Hematopoietic multipotent progenitor cell treated with erythropoietin and hydrocortisone succinate and interleukin-3 and kit ligand, for 6 days (in vitro differentiated cells): ENCODE measurements at regions not wholly inside any gene's neighbourhood (a gene's known extent, or its start where the extent isn't known, plus 50 kb on each side); places are given as distances from the start of the nearest gene placed in this dataset.
A peak's percentile ranks its signal among the peaks of the same experiment; 100 is the strongest.

ENCODE experiments used
- DNase-seq: peaks from one replicate; pipeline ENCODE4 v3.0.0-alpha.2; 2015

DNA sequence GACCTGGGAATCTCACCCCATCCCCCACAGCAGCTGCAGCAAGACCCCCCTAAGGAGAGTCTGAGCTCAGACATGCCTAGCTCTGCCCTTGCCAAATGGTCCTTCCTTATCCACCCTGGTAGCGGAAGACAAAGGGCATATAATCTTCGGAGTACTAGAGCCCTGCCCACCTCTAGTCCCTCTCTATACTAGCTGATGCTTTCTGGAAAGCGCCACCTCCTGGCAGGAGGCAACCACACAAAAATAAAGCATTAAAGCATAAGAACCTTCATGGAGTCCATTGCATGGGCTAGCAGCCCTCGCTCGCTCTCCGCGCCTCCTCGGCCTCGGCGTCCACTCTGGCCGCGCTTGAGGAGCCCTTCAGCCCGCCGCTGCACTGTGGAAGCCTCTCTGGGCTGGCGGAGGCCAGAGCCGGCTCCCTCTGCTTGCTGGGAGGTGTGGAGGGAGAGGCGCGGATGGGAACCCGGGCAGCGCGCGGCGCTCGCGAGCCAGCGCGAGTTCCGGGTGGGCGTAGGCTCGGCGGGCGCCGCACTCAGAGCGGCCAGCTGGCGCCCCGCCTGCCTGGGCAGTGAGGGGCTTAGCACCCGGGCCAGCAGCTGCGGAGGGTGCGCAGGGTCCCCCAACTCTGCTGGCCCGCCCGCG is 941.2 kb downstream of the SUCLG1 start:
- no peak for DNase-seq

DNA sequence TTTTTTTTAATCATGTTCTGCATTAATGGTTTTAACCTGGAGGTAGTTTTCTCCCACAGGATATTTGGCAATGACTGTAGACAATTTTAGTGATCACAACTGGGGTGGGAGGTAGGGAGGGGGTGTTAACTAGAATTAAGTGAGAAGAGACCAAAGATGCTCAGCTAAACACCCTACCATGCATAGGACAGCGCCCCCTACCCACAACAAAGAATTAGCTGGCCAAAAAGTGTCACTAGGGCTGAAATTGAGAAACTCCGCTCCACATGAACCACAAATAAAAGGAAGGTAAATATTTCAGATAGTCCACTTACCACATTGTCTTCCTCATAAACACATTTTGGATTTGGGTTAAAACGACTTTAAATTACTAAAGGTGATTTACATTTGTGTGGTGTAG is 942.6 kb downstream of the SUCLG1 start:
- no peak for DNase-seq

DNA sequence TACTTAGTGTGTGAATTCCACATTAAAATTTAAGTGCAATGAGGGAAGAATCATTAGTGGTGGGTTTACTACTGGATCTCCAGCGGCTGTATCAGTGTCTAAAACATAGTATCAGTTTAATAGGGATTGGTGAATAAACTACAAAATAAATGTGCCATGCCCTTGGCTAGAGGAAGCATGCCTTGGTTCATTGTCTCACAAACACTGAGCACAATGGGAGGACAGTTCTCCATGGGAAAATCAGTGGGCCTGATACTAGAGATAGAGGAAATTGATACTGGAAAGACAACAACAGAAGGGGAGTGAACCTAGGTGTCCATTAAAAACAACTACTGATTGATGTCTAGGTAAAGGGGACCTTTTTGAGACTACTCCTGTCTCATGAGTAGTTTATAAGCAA is 971.6 kb downstream of the SUCLG1 start:
- no peak for DNase-seq

DNA sequence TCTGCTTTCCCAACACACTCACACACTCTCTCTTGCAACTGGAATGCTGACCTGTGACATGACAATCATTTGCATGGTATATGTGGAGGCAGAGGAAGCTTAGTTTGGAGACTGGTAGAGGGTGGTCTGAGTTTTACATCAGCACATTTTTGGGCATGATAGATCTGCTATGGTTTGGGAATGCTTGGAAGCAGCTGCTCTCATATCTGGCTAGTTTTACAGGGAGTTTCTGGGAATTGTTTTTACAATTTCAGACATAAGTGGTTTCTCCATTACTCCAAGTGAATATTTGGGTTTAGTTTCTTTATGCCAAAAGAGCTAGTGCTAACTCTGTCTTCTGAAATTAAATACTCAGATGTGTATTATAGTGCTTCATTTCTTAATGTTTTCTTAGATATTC is 977.6 kb downstream of the SUCLG1 start:
- DNase-seq, result no peak

DNA sequence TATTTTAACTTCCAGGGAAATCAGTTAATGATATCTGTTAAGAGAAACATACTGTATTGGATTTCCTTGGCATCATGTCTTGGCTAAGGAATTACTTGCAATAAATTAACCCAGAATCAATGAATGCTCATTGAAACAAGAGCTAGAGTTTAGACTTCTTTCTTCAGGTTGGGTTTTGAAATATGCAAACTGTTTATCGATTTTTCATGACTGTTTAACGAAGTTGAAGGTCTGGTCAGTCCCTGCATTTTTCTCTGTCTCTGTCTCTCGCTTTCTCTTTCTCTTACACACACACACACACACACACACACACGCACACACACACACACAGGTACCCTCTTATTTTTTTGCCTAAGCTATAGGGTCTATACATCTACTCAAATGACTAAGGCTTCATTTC is 981.0 kb downstream of the SUCLG1 start:
- DNase-seq, result no peak

DNA sequence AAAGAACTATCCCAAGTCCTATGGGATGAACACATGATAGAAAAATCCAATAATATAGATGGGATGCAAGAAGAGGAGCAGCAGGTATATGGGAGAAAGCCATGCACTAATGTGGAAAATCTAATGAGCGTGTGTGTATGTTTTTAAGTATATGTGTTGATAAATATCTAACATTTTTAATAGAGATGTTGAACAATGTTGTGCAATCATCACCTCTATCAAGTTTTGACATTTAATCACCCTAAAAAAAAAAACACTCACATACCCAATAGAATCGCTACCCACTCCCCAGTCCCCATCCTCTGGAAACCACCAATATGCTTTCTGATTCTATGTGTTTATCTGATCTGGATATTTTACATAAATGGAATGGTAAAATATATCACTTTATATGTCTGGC is 983.7 kb downstream of the SUCLG1 start:
- no peak for DNase-seq

DNA sequence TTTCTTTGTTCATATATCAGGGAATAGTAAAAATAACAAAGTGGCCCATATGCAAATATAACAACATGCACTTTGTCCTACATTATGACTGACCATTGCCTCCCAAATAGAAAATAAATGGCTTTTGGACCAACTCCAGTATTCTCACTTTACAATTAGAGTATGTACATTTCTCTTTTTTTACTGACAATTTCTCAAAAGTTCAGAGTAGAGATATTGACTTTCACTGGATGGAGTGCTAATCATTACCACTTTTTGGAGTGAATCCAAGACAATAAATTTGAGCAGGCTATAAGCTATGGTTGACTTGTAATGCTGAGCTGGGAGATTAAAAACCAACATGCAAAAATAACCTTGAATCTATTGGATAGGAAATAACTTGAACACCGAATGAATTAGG is 987.4 kb downstream of the SUCLG1 start:
- no peak for DNase-seq

DNA sequence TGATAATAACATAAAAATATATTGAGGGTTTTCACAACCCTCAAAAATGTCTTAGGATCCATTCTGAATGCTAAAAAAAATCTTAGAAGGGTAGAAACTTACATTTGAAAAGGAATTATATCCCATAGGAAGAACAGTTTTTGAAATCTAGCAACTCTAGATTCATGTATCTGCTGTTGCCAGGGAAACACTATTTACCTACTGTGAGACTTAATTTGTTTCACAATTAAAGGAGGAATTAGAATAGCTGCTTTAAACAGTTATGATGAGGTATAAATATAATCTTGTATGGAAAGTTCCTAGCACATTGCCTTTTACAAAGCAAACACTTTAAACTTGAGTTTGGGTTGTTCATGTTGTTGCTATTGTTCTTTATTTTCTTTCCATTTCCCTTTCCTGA is 988.2 kb downstream of the SUCLG1 start:
- no peak for DNase-seq

DNA sequence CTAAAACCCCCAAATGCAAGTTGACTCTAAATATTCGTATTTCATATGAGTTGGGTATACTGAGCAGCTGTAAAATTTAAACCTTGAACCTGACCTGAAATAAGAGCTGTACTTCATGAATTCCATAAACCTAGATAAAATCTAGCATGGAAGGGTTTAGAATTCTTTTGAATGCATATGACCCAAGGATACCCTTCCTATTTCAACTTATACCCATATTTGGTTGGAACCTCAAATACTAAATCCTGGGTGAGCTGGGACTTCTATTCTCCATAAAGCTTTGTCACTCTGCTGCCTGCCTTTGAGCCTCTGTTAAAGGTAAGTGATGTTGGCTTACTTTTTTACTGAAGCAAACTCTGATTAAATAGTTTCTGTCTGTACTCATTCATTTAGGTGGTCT is 994.6 kb downstream of the SUCLG1 start:
- DNase-seq, result no peak

DNA sequence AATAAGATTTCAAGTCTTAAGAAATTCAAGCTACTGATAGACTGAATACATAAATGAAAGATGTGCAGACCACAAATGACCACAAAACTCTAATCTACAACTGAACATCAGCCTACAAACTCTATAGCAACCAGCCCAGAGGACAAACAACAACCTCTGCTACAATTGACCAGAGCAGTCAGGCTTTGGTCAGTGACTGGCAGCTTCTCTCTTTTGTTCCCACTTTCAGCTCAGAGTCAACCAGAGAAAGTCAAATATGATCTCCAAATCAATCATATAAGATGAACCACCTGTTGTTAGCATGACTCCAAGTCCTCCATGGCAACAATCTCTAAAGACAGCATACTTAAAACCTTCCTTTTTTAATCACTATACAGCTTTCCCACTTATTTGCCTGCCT is 996.2 kb downstream of the SUCLG1 start:
- DNase-seq, result no peak

DNA sequence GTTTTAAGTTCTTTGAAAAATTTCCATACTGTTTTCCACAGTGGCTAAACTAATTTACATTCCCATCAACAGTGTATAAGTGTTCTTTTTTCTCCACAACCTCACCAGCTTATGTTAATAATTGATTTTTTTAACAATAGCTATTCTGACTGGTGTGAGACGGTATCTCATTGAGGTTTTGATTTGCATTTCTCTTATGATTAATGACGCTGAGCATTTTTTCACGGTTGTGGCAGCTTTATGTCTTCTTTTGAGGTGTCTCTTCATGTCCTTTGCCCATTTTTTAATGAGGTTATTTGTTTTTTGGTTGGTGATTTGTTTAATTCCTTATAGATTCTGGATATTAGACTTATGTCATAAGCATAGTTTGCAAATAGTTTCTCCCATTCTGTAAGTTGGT is 997.9 kb downstream of the SUCLG1 start:
- DNase-seq, result no peak

DNA sequence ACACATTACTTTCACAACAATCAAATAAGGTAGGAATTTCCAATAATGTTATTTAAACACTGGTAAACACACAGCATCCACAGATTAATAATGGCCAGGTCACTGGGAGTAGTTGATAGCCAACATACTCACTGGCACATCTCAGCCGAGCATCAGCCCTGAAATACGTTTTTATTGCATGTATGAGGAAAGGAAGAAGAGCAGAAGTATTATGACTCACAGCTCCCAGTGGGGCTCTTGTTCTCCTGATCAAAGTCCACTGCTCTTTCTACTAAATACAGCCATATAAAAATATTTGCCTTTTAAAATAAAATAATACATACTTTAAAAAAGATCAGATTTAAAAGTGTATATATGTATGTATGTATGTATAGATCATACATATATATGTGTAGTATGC is 999.6 kb downstream of the SUCLG1 start:
- DNase-seq, result no peak

DNA sequence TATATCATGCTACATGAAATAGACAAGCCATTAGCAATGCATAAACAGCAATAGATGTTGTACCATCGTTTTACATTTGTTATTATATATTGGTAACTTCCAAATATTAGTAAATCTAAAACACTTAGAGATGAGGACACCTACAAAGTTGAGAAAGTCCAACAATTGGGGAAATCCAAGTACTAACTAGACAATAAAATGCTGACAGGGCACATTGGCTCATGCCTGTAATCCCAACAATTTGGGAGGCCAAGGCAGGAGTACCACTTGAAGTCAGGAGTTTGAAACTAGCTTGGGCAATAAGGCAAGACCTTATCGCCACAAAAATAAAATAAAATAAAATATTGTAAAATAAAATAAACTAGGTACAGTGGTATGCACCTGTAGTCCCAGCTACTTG is 1023.1 kb downstream of the SUCLG1 start:
- DNase-seq, result no peak

DNA sequence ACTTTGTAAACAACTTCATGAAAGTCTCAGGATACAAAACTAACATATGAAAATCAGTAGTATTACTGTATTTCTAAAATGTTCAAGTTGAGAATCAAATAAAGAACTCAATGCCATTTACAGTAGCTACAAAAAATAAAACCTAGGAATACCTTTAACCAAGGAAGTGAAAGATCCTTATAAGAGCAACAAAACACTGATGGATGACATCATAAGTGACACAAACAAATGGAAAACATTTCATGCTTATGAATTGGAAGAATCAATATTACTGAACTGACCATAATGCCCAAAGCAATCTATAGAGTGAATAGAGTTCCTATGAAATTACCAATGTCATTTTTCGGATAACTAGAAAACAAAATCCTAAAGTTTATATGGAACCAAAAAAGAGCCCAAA is 1038.1 kb downstream of the SUCLG1 start:
- DNase-seq, result no peak

DNA sequence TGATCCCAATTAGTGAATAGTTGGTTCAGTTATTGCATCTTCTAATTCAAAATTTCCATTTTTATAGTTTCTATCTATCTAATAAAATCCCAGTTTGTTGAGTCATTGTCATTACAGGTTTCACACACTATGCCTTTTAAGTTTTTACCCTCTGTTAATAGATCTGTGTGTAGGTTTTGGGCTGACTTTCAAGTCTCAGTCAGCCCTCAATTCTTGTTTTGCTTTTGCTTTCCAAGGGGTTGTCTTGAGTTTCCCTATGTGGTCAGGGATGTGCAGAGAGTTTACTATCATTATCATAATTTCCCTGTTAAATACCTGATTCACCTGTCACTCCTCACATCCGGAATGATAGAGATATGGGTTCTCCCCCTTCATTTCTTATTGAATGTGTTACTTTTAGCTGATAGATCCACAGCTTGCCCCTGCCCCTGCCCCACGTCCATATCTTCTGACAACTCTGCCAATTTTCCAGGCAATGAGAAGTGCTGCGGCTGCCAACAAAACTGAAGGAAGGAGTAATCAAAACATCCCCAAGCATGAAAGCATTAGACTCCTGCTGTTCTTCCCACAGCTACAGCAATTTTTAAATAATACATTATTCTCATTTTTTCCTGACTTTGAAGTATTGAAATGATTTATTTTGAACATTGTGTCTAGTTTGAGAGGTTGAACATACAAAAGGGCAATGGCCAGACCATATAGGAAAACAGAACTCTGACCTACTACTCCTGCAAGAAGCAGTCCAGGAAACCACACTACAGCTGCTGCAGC is 1064.8 kb downstream of the SUCLG1 start:
- no peak for DNase-seq

DNA sequence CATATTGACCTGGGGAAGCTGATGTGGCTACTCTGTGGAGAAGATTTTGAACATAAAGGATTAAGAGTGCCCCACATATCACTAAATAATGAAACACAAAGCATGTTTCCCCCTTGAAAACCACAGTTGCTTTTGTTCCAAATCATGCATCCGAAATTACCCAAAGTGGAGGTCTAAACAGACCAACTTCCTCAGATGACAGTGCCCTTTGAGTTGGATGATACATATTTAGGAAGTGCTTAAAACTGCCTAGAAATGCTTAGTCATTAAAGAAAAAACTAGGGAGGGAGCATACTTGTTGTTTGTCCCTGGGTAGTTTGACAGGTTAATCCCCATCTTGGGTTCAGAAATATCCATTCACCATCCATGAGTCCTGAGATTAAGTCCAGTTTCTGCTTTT is 1070.3 kb downstream of the SUCLG1 start:
- DNase-seq, result peak; percentile 36

DNA sequence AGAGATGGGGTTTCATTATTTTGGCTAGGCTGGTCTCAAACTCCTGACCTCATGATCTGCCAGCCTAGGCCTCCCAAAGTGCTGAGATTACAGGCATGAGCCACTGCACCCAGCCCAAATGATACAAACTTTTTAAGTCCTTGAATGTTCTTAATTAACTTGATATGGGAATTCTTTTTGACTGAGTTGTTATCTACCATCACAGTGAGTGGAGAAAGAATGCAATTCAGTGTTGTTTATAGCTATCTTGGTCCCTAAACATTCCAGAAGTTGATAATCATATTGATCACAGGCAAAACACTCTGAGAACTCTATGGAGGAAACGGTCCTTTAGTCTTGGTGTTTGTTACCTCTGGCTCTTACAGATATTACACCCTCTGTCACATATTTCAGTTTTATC is 1072.5 kb downstream of the SUCLG1 start:
- DNase-seq, result no peak

DNA sequence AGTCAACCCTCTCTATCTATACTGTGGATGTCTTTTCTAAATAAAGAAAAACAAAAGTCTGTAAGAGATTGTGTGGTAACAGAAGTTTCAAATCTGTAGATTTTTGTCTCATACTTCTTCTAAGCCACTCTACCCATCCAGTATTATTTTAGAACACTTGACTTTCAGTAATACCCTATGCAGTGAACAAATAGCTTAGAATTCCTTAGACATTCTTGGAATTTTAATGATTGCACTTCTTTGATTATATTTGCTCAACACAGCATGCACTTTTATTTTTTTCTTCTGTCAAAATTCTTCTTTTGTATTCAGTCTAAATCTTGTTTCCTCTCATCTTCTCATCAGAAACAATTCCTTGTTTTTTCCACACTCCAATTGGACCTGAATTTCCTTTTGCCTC is 1080.2 kb downstream of the SUCLG1 start:
- no peak for DNase-seq

DNA sequence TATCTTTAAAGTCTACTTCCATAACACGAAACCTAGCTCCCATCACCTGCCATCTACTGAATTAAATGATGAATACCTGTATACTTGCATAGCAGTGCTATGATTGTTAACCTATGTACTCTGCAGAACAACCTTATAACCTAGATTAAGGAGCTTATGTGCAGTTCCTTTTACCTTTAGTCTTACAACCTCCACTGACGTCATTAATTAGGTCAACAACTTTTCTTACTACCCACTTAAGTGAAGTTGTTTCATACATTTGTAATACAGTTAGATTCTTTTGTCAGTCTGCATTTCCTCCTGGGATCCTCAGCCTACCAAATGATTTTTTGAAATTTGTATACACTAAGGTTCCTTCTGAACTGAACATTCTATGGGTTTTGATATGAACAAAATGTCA is 1082.3 kb downstream of the SUCLG1 start:
- DNase-seq, result no peak

DNA sequence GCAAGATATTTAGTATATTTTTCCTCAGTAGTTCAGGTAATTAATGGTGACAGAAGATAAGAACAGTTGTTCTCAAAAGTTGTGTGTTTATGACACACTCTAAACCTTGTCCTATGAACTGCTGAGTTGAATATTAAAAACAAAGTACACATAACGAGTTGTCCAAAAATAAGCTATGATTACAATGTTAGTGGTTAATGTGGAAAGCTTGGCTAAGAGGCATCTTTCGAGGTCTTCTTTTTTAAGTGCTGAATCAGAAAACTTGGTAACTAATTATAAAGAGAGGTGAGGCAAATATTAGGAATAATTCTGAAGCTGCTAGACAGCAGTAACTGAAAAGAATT is 1088.7 kb downstream of the SUCLG1 start:
- no peak for DNase-seq

DNA sequence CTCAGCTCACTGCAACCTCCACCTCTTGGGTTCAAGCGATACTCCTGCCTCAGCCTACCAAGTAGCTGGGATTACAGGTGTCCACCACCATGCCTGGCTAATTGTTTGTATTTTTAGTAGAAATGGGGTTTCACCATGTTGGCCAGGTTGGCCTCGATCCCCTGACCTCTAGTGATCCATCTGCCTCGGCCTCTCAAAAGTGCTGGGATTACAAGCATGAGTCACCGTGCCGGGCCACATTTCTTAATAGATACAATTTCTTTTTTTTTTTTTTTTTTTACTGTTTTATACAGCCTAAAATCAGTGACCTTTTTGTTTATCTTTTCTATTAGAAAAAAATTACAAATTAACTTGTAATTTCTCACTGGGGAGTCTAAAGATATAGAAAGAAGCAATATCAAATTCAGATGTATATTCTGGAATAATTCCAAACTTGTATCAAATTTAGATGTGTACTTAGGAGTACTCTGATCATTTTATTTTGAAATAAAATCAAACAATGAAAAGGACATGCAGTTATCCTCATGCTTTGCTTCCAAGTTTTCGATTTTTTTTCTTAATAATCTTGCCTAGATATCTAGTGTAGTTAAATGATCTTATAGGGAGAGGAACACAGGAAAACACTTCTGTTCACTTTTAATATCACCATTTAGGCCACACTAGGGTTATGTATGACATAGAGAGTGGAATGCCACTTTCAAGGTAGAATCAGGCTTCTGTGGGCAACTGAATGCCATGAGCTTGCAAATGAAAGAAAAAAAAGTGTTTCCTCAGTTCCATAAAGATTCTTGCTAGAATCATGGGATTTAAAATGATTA is 1089.3 kb downstream of the SUCLG1 start:
- DNase-seq, result no peak

DNA sequence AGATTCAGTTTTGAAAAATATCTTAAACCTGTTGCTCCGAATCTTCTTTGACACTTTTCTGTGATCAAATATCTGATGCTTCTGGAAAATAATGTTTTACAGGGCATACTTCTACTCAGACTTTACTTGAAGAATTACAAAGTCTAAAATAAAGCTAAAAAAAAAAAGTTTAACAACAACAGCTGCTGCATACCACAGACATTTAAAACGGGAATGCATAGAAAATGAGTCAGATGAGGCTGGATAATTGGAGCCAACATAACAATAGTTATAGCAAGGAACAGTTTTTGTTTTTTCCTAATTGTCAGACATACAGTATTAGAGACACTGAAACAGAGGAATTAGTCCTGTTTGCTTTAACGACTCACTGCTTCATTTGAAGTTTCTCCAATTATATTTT is 1090.2 kb downstream of the SUCLG1 start:
- no peak for DNase-seq

DNA sequence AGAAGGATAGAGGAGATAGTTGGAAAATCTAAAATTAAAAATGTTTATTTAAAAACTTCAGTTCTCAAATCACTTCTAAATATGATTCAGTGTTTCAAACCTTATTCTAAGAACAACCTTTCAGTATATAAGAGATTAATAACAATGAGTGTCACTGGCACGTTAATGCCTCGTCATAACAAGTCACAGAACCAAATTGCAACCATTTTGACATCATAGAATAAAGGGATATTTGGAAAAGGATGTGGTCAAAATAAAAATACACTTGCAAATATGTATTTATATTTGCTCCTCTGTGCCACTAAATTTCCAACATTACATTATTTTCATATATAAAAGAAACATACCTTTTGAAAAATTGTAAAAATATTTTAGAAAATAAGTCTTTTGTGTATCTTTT is 1090.6 kb downstream of the SUCLG1 start:
- no peak for DNase-seq

DNA sequence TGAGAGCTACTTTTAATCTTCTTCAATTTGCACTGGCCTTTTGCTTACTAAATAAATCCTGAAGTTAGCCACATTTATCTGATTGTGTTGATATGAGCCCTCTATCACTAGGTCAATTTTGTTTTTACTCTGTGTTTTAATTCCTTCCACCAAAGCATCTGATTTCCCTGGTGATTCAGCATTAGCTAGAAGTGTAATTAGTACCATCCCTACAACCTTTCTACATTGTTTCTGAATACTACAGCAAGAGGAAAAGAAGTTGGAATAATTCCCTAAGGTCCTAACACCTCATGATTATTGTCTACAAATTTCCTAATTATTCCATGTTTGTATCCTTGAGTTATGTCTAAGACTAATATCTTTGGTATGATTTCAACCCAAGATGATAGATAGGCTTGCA is 1093.6 kb downstream of the SUCLG1 start:
- DNase-seq, result no peak
